Chondrocyte (in vitro differentiated cells): ENCODE measurements at regions not wholly inside any gene's neighbourhood (a gene's known extent, or its start where the extent isn't known, plus 50 kb on each side); places are given as distances from the start of the nearest gene placed in this dataset.
"Not testable (repeated sequence)": the region's sequence is repeated elsewhere in the genome, so short reads cannot be mapped to it uniquely, and the experiment has no call there.

ENCODE experiments used
- DNase-seq: peaks from one replicate; pipeline ENCODE4 v3.0.0; 2021; ENCODE audit warnings: mixed read lengths, low spot score
- H3K27ac Mint-ChIP-seq: one replicate; pipeline ENCODE4 v1.8.0; 2021; ENCODE audit warnings: mild to moderate bottlenecking, moderate library complexity, mixed read lengths; ENCODE audit not compliant: unreplicated experiment
- H3K27me3 Mint-ChIP-seq: 2 replicates; pipeline ENCODE4 v1.8.0; 2021; ENCODE audit warnings: low read depth, mixed read lengths
- H3K36me3 Mint-ChIP-seq: 2 replicates; pipeline ENCODE4 v1.8.0; 2021; ENCODE audit warnings: low read depth, mixed read lengths
- H3K4me1 Mint-ChIP-seq: 2 replicates; pipeline ENCODE4 v1.8.0; 2021; ENCODE audit warnings: low read depth, mild to moderate bottlenecking, mixed read lengths
- H3K4me3 Mint-ChIP-seq: one replicate; pipeline ENCODE4 v1.8.0; 2021; ENCODE audit warnings: mild to moderate bottlenecking, moderate library complexity, mixed read lengths; ENCODE audit not compliant: unreplicated experiment
- H3K9me3 Mint-ChIP-seq: 2 replicates; pipeline ENCODE4 v1.8.0; 2021; ENCODE audit warnings: low read depth, mixed read lengths
- CTCF ChIP-seq: fragments of 200-600 bp; sonication (generic); IDR thresholded peaks from 2 replicates; pipeline ENCODE4 v1.5.0; 2021; ENCODE audit warnings: antibody characterized with exemption, mild to moderate bottlenecking, moderate library complexity

DNA sequence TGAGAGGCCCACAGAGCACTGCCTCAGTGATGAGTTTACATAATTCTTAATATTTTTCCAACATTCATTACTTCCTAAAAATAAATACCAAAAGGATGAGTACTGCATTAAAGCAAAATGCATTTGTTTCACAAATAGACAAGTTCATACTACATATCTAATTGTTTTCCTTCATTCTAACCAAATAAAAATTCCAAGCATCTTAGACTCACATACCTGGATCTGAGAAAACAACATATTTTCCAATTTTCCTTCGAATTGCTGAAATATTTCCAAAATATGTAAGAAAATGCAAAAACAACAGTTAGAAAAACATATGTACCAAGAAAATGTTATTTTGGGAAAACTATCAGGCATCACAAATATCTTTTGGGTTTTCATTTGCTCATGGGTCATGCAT, 127.9 kb upstream of the CEP126 start:
- Mint-ChIP-seq H3K36me3 (peaks cover 3% of the 10 kb centered on the region), H3K4me1 (peaks cover 15% of the 10 kb centered on the region), H3K27me3 (no peaks in the 10 kb centered on the region), H3K9me3 (peaks cover 23% of the 10 kb centered on the region), H3K27ac (no peak overlapping the region), H3K4me3 (no peak overlapping the region)
- DNase-seq = no peak
- no peak for TF ChIP-seq CTCF

GRCh38 chr11:101786421-101786820, 128.4 kb upstream of the CEP126 start:
- TF ChIP-seq CTCF = no peak
- no peak for DNase-seq
- H3K36me3 Mint-ChIP-seq = peaks cover 3% of the 10 kb centered on the region
- peaks cover 28% of the 10 kb centered on the region for H3K9me3 Mint-ChIP-seq
- H3K27ac Mint-ChIP-seq = no peak overlapping the region
- H3K4me1 Mint-ChIP-seq = peaks cover 15% of the 10 kb centered on the region
- no peak overlapping the region for H3K4me3 Mint-ChIP-seq
- H3K27me3 Mint-ChIP-seq = no peaks in the 10 kb centered on the region

GRCh38 chr11:101779167-101779566, 135.6 kb upstream of the CEP126 start:
- H3K36me3 Mint-ChIP-seq, DNase-seq, H3K27me3 Mint-ChIP-seq, H3K27ac Mint-ChIP-seq, H3K4me3 Mint-ChIP-seq, H3K4me1 Mint-ChIP-seq: not testable (repeated sequence)
- peaks cover 41% of the 10 kb centered on the region for H3K9me3 Mint-ChIP-seq

- Mint-ChIP-seq H3K4me1 (peaks cover 5% of the 10 kb centered on the region), H3K27me3 (no peaks in the 10 kb centered on the region), H3K27ac (no peak overlapping the region), H3K9me3 (peaks cover 27% of the 10 kb centered on the region), H3K36me3 (no peaks in the 10 kb centered on the region), H3K4me3 (no peak overlapping the region)
- no peak for DNase-seq
- TF ChIP-seq CTCF = no peak
Observed at GRCh38 chr11:101777476-101777875, 137.3 kb upstream of the CEP126 start.

- Mint-ChIP-seq H3K27me3 (no peaks in the 10 kb centered on the region), H3K4me1 (peaks cover 5% of the 10 kb centered on the region), H3K4me3 (no peak overlapping the region), H3K27ac (no peak overlapping the region), H3K36me3 (no peaks in the 10 kb centered on the region), H3K9me3 (peaks cover 13% of the 10 kb centered on the region)
- no peak for DNase-seq
- TF ChIP-seq CTCF = no peak
Observed at GRCh38 chr11:101775033-101775432, 139.8 kb upstream of the CEP126 start.

DNA sequence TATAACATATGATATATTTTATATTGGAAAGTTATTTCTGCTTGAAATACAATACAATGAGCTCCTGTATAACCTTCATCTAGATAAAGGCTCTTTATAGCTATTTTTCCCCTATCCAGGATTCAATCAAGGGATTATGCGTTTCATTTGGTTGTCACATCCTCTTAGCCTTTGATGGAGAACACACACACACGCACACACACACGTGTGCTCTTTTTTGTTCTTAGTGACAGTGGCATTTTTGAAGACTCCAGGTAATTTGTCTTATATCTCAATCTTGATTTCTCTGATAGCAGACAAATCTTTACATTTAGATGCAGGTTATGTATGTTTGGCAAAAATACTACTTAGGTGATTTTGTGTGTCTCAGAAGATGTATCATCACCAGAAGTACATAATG, 144.2 kb upstream of the CEP126 start:
- peaks cover 4% of the 10 kb centered on the region for H3K36me3 Mint-ChIP-seq
- peaks cover 13% of the 10 kb centered on the region for H3K9me3 Mint-ChIP-seq
- no peak overlapping the region for H3K27ac Mint-ChIP-seq
- no peak for TF ChIP-seq CTCF
- H3K4me3 Mint-ChIP-seq = no peak overlapping the region
- H3K4me1 Mint-ChIP-seq = no peaks in the 10 kb centered on the region
- DNase-seq = no peak
- H3K27me3 Mint-ChIP-seq = peaks cover 3% of the 10 kb centered on the region
